Ascending aorta (tissue), 2 donors: ENCODE measurements at regions not wholly inside any gene's neighbourhood (a gene's known extent, or its start where the extent isn't known, plus 50 kb on each side); places are given as distances from the start of the nearest gene placed in this dataset.

Experiments used
- DNase-seq, 2 donors: peaks; one replicate each; pipeline ENCODE4 v3.0.0-alpha.2; 2019; ENCODE audit warnings: low spot score in 2 of 2
- H3K27ac ChIP-seq, 2 donors: fragments of 200-600 bp; sonication (generic); one replicate each; pipeline ENCODE4 v1.5.1; 2016 to 2017; ENCODE audit warnings: mild to moderate bottlenecking in 1 of 2
- H3K27me3 ChIP-seq: fragments of 200-600 bp; sonication (generic); one replicate; pipeline ENCODE4 v1.5.1; 2017
- H3K36me3 ChIP-seq, 2 donors: fragments of 200-600 bp; sonication (generic); one replicate each; pipeline ENCODE4 v1.5.1; 2016
- H3K4me1 ChIP-seq, 2 donors: fragments of 200-600 bp; sonication (generic); one replicate each; pipeline ENCODE4 v1.5.1; 2016 to 2017; ENCODE audit warnings: mild to moderate bottlenecking in 1 of 2
- H3K4me3 ChIP-seq, 2 donors: fragments of 200-600 bp; sonication (generic); one replicate each; pipeline ENCODE4 v1.5.1; 2016 to 2017; ENCODE audit warnings: mild to moderate bottlenecking in 1 of 2
- H3K9me3 ChIP-seq, 2 donors: fragments of 200-600 bp; sonication (generic); one replicate each; pipeline ENCODE4 v1.5.1; 2016
- CTCF ChIP-seq, 3 experiments: fragments of 200-600 bp in 2 of 3; fragments of 450-650 bp in 1 of 3; sonication (generic) in 2 of 3; IDR thresholded peaks; one replicate each; pipeline ENCODE4 v1.5.1; 2016 to 2019; ENCODE audit warnings: antibody characterized with exemption in 3 of 3, mild to moderate bottlenecking in 1 of 3, moderate library complexity in 1 of 3
- intact Hi-C: fragments of 100-400 bp; cut with DNase I; formaldehyde crosslinking; loops from one replicate; pipeline ENCODE4 v1.15.1; 2023

GRCh38 chr5:74949976-74950375 lies 83.8 kb upstream of the FAM169A start:
- no peak for TF ChIP-seq CTCF (IDR thresholded peaks at IDR 0.05)
- no peak for DNase-seq
- Histone ChIP-seq H3K36me3 (no peaks in the 10 kb centered on the region), H3K4me1 (peaks cover 0 to 3% of the 10 kb centered on the region in 2 donors), H3K27me3 (no peaks in the 10 kb centered on the region), H3K9me3 (no peaks in the 10 kb centered on the region), H3K27ac (no peak overlapping the region), H3K4me3 (no peak overlapping the region)
- intact Hi-C loops, result loop anchor here (2.0 to 10.0 kb wide), 3 partner anchors 103 to 263 kb away; partner anchors contain the start of genes GCNT4, GFM2, HEXB and NSA2

- H3K4me1 ChIP-seq, result peaks cover 0 to 3% of the 10 kb centered on the region in 2 donors
- H3K9me3 ChIP-seq, result no peaks in the 10 kb centered on the region
- TF ChIP-seq CTCF (IDR thresholded peaks at IDR 0.05), result no peak
- H3K27me3 ChIP-seq, result no peaks in the 10 kb centered on the region
- H3K36me3 ChIP-seq, result no peaks in the 10 kb centered on the region
- no peak for DNase-seq
- intact Hi-C loops, result loop anchor here (5.0 to 10.0 kb wide), 2 partner anchors 183 to 261 kb away; partner anchors contain the start of genes GFM2, HEXB and NSA2
- H3K27ac ChIP-seq, result peak overlapping the region in 1 of 2 donors; percentile 53
- no peak overlapping the region for H3K4me3 ChIP-seq
Observed at GRCh38 chr5:74948031-74948546, 81.9 kb upstream of the FAM169A start.

DNA sequence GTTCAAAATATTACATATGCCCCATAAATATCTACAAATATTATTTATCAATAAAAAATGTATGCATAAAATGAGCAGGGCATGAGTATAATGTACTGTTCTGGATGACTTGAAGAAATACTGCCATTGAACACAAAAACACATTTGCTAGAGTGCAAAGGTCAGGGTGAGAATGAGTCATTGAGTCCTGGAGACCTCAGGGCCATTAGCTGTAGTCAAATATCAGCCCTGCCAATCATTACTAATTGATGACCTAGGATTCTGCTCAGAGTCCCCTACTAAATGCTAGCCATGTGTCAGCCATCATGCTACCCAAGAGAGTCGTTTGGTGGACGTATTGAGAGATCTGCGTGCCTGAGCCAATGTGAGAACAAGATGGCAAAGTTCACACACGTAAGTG lies 80.3 kb upstream of the FAM169A start:
- Histone ChIP-seq H3K27ac (no peak overlapping the region), H3K27me3 (no peaks in the 10 kb centered on the region), H3K4me3 (no peak overlapping the region), H3K9me3 (no peaks in the 10 kb centered on the region), H3K4me1 (peaks cover 0 to 3% of the 10 kb centered on the region in 2 donors), H3K36me3 (no peaks in the 10 kb centered on the region)
- no peak for DNase-seq
- intact Hi-C loops, result loop anchor here (5.0 to 10.0 kb wide), 2 partner anchors 182 to 259 kb away; partner anchors contain the start of genes GFM2, HEXB and NSA2
- no peak for TF ChIP-seq CTCF (IDR thresholded peaks at IDR 0.05)

DNA sequence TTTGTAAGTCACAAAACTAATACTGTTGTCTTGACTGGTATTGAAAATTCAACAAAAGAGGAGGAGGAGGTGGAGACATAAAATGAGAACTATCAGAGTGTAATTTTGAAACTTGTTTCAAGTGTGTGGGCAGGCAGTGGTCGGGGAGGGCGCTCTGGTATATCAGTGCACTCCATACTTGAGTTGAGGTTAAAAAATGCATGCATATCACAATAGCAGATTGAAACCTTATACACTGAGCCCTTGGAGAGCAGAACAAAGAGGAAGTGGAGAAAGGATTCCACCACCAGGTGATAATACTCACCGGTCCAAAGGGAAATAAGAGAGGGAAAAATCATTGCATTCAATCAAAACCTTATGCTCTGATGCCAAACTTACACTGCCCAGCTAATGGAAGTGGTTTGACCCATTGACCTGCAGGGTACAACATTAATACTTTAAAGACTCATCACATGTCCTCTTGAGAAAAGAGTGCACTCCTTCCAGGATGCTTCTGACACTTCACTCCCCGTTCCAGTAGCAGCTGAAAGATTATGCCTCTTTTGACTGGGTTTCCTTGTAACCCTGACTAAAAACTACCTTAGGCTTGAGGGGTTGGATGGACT lies 79.5 kb upstream of the FAM169A start:
- Histone ChIP-seq H3K4me3 (no peak overlapping the region), H3K4me1 (peaks cover 0 to 3% of the 10 kb centered on the region in 2 donors), H3K27ac (no peak overlapping the region), H3K9me3 (no peaks in the 10 kb centered on the region), H3K36me3 (no peaks in the 10 kb centered on the region), H3K27me3 (no peaks in the 10 kb centered on the region)
- intact Hi-C loops, result loop anchor here (5.0 to 10.0 kb wide), 2 partner anchors 181 to 258 kb away; partner anchors contain the start of genes GFM2, HEXB and NSA2
- no peak for TF ChIP-seq CTCF (IDR thresholded peaks at IDR 0.05)
- no peak for DNase-seq

DNA sequence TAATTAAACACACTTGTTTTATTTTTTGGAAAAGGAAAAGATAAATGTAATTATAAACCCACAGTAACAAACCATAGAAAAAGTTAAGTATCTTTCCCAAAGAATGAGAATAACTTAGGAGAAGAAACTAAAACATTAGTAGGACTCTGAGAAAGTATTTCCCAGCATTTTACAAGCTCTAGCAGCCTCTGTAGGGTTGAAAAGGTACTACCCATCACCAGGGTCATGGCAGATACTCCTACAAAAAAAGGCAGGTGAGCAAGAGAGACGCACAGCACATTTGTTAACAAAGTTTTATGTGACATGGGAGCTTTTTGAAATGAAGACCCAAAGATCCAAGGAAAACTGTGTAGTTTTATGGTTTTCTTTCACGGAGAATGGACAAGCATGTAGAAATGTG lies 77.7 kb upstream of the FAM169A start:
- Histone ChIP-seq H3K4me1 (peaks cover 0 to 3% of the 10 kb centered on the region in 2 donors), H3K36me3 (no peaks in the 10 kb centered on the region), H3K27me3 (no peaks in the 10 kb centered on the region), H3K4me3 (no peak overlapping the region), H3K9me3 (no peaks in the 10 kb centered on the region), H3K27ac (no peak overlapping the region)
- peak in 2 of 3 experiments; percentile 23 to 38 for TF ChIP-seq CTCF (IDR thresholded peaks at IDR 0.05)
- intact Hi-C loops, result loop anchor here (10.0 kb wide), 1 partner anchor 179 kb away; the partner anchor contains the start of genes GFM2 and NSA2
- DNase-seq, result no peak
